ENCODE measurements at regions not wholly inside any gene's neighbourhood (a gene's known extent, or its start where the extent isn't known, plus 50 kb on each side); places are given as distances from the start of the nearest gene placed in this dataset.
"Not testable (repeated sequence)": the region's sequence is repeated elsewhere in the genome, so short reads cannot be mapped to it uniquely, and the experiment has no call there.

- TF ChIP-seq, protein P1, sequence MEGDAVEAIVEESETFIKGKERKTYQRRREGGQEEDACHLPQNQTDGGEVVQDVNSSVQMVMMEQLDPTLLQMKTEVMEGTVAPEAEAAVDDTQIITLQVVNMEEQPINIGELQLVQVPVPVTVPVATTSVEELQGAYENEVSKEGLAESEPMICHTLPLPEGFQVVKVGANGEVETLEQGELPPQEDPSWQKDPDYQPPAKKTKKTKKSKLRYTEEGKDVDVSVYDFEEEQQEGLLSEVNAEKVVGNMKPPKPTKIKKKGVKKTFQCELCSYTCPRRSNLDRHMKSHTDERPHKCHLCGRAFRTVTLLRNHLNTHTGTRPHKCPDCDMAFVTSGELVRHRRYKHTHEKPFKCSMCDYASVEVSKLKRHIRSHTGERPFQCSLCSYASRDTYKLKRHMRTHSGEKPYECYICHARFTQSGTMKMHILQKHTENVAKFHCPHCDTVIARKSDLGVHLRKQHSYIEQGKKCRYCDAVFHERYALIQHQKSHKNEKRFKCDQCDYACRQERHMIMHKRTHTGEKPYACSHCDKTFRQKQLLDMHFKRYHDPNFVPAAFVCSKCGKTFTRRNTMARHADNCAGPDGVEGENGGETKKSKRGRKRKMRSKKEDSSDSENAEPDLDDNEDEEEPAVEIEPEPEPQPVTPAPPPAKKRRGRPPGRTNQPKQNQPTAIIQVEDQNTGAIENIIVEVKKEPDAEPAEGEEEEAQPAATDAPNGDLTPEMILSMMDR (IDR thresholded peaks at IDR 0.05) = not testable (repeated sequence)
- not testable (repeated sequence) for TF ChIP-seq POLR2A (IDR thresholded peaks at IDR 0.05)
Measured at GRCh38 chr5:7170785-7171184, 225.2 kb upstream of the ADCY2 start.

Measured in suprapubic skin (tissue), 3 donors.